ENCODE measurements at regions not wholly inside any gene's neighbourhood (a gene's known extent, or its start where the extent isn't known, plus 50 kb on each side); places are given as distances from the start of the nearest gene placed in this dataset.
A peak's percentile ranks its signal among the peaks of the same experiment; 100 is the strongest.

GRCh38 chr14:101400830-101401229, 160.5 kb upstream of the DIO3 start:
- Histone ChIP-seq H3K9ac (replicated peaks; ENCODE audit: extremely low read depth, insufficient read depth, low read length) (no peak overlapping the region), H3K27me3 (ENCODE audit: control insufficient read depth in 2 of 2, insufficient read depth in 2 of 2, low read length in 2 of 2) (peaks cover 0 to 4% of the 10 kb centered on the region in 2 experiments), H3K4me1 (ENCODE audit: control insufficient read depth, extremely low read depth, insufficient read depth, low read length) (no peaks in the 10 kb centered on the region), H3K36me3 (ENCODE audit: control insufficient read depth in 2 of 2, extremely low read depth in 1 of 2, insufficient read depth in 2 of 2, low read length in 2 of 2) (no peaks in the 10 kb centered on the region), H2AFZ (ENCODE audit: low read depth, low read length) (no peak overlapping the region), H3K79me2 (ENCODE audit: control insufficient read depth, insufficient read depth, low read length) (no peaks in the 10 kb centered on the region), H3K4me3 (replicated peaks in 1 of 3; ENCODE audit: insufficient read depth in 1 of 3, low read depth in 1 of 3, low read length in 3 of 3) (no peak overlapping the region), H3K4me2 (ENCODE audit: insufficient read depth, low read length) (no peak overlapping the region), H3K9me1 (replicated peaks; ENCODE audit: control insufficient read depth, extremely low read depth, insufficient read depth, low read length) (no peaks in the 10 kb centered on the region), H4K20me1 (replicated peaks; ENCODE audit: control insufficient read depth, extremely low read depth, insufficient read depth, low read length) (no peaks in the 10 kb centered on the region), H3K27ac (ENCODE audit: insufficient read depth, low read depth, low read length) (no peak overlapping the region), H3K9me3 (replicated peaks; ENCODE audit: control insufficient read depth, insufficient read depth, low read length) (no peaks in the 10 kb centered on the region)
- dilution Hi-C loops (cut with MboI; ENCODE audit: extremely low pct_ligation_motif_present, low sequenced_read_pairs), result no loop called here
- ChIA-PET CTCF (no interaction called here), POLR2A (no interaction called here)
- FAIRE-seq (no peak), DNase-seq (ENCODE audit: low read depth, low spot score) (peak; percentile 16)
- intact Hi-C loops (cut with micrococcal nuclease), result no loop called here
- no peak for TF ChIP-seq GATA2 (IDR thresholded peaks at IDR 0.05; ENCODE audit: insufficient read depth, insufficient read length, low read depth, low read length)
- no peak for TF ChIP-seq MAX (IDR thresholded peaks at IDR 0.05; ENCODE audit: insufficient read depth, insufficient read length)
- no peak for TF ChIP-seq CTCF (IDR thresholded peaks at IDR 0.05; ENCODE audit: extremely low read depth in 1 of 2, insufficient read depth in 1 of 2, low read depth in 1 of 2, low read length in 2 of 2)
- no peak for TF ChIP-seq JUN (IDR thresholded peaks at IDR 0.05; ENCODE audit: borderline replicate concordance, insufficient read depth, insufficient read length, low read depth)
- TF ChIP-seq FOS (IDR thresholded peaks at IDR 0.05; ENCODE audit: borderline replicate concordance, insufficient read depth, low read length), result no peak
- no TSS peak for BruUV-seq (replicated peaks)

Data from endothelial cell of umbilical vein (primary cell).